Keratinocyte (primary cell): ENCODE measurements at regions not wholly inside any gene's neighbourhood (a gene's known extent, or its start where the extent isn't known, plus 50 kb on each side); places are given as distances from the start of the nearest gene placed in this dataset.

Experiments
- DNase-seq: peaks from one replicate; pipeline ENCODE4 v3.0.0-alpha.2; 2011; ENCODE audit warnings: low read depth, missing footprints, low spot score
- FAIRE-seq: peaks from 2 replicates; lab custom pipeline; 2011; peaks lifted over from hg19 to GRCh38; lab: Jason Lieb, UNC
- H2AFZ ChIP-seq: 2 replicates; pipeline ENCODE4 v1.6.0; 2012; ENCODE audit warnings: low read length, control low read depth, inconsistent platforms; ENCODE audit not compliant: control insufficient read depth
- H3K27ac ChIP-seq: 2 replicates; pipeline ENCODE4 v1.5.1; 2011; ENCODE audit warnings: low read length; ENCODE audit not compliant: control insufficient read depth, insufficient read depth
- H3K27me3 ChIP-seq: 3 replicates; pipeline ENCODE4 v1.6.0; 2011; ENCODE audit warnings: low read length; ENCODE audit not compliant: control insufficient read depth, insufficient read depth; ENCODE audit errors: extremely low read depth
- H3K36me3 ChIP-seq, 2 experiments: 2 replicates in 1 of 2; 3 replicates in 1 of 2; pipeline ENCODE4 v1.5.1; 2011; ENCODE audit warnings: low read length in 2 of 2, mild to moderate bottlenecking in 1 of 2; ENCODE audit not compliant: control insufficient read depth in 2 of 2, insufficient read depth in 2 of 2; ENCODE audit errors: extremely low read depth in 1 of 2
- H3K4me1 ChIP-seq: 3 replicates; pipeline ENCODE4 v1.5.1; 2011; ENCODE audit warnings: low read length; ENCODE audit not compliant: control insufficient read depth, insufficient read depth; ENCODE audit errors: extremely low read depth
- H3K4me2 ChIP-seq: 3 replicates; pipeline ENCODE4 v1.6.0; 2011; ENCODE audit warnings: low read depth, low read length; ENCODE audit not compliant: control insufficient read depth, insufficient read depth; ENCODE audit errors: extremely low read depth
- H3K4me3 ChIP-seq, 3 experiments: fragments of 200-600 bp in 1 of 3; sonication (generic) in 1 of 3; 2 replicates in 2 of 3; 3 replicates in 1 of 3; pipeline ENCODE4 v1.5.1; 2011 to 2016; ENCODE audit warnings: low read length in 3 of 3, mild to moderate bottlenecking in 3 of 3, control low read depth in 2 of 3, inconsistent platforms in 1 of 3, low read depth in 1 of 3, mixed read lengths in 1 of 3, mixed run types in 1 of 3, moderate library complexity in 1 of 3; ENCODE audit not compliant: control insufficient read depth in 2 of 3, insufficient read depth in 2 of 3; ENCODE audit errors: extremely low read depth in 1 of 3
- H3K79me2 ChIP-seq: 2 replicates; pipeline ENCODE4 v1.6.0; 2012; ENCODE audit warnings: low read length; ENCODE audit not compliant: control insufficient read depth, insufficient read depth
- H3K9ac ChIP-seq: 3 replicates; pipeline ENCODE4 v1.6.0; 2011; ENCODE audit warnings: low read length; ENCODE audit not compliant: control insufficient read depth, insufficient read depth; ENCODE audit errors: extremely low read depth
- H3K9me1 ChIP-seq: 3 replicates; pipeline ENCODE4 v1.6.0; 2011; ENCODE audit warnings: low read length; ENCODE audit not compliant: control insufficient read depth, insufficient read depth; ENCODE audit errors: extremely low read depth
- H3K9me3 ChIP-seq: 2 replicates; pipeline ENCODE4 v1.5.1; 2012; ENCODE audit warnings: low read depth, low read length; ENCODE audit not compliant: control insufficient read depth
- H4K20me1 ChIP-seq: 3 replicates; pipeline ENCODE4 v1.6.0; 2011; ENCODE audit warnings: low read length; ENCODE audit not compliant: control insufficient read depth, insufficient read depth; ENCODE audit errors: extremely low read depth
- CTCF ChIP-seq, 3 experiments: IDR thresholded peaks in 1 of 3; conservative IDR thresholded peaks in 1 of 3; optimal IDR thresholded peaks in 1 of 3; 2 replicates in 2 of 3; 3 replicates in 1 of 3; pipeline versions ENCODE3 to v1.5.1; 2011; ENCODE audit warnings: low read length in 3 of 3, mild to moderate bottlenecking in 3 of 3, moderate library complexity in 2 of 3, control low read depth in 1 of 3, inconsistent platforms in 1 of 3; ENCODE audit not compliant: insufficient read depth in 2 of 3; ENCODE audit errors: extremely low read depth in 1 of 3
- EZH2 ChIP-seq: IDR thresholded peaks from one replicate; pipeline ENCODE4 v1.6.1; 2012; ENCODE audit warnings: inconsistent platforms, mild to moderate bottlenecking, low read length, moderate library complexity
- dilution Hi-C: fragments of 300-500 bp; cut with MboI; formaldehyde crosslinking; loops from one replicate; pipeline ENCODE4 v1.7.0; 2020; ENCODE audit warnings: low sequenced_read_pairs; ENCODE audit not compliant: extremely low pct_ligation_motif_present

GRCh38 chrX:93428497-93428896 is 244.9 kb downstream of the NAP1L3 start:
- dilution Hi-C loops: no loop called here
- Histone ChIP-seq H3K9me3 (no peaks in the 10 kb centered on the region), H3K4me3 (no peak overlapping the region), H3K9me1 (no peaks in the 10 kb centered on the region), H3K36me3 (no peaks in the 10 kb centered on the region), H3K79me2 (no peaks in the 10 kb centered on the region), H3K4me1 (no peaks in the 10 kb centered on the region), H3K4me2 (no peak overlapping the region), H3K27ac (no peak overlapping the region), H2AFZ (no peak overlapping the region), H3K9ac (no peak overlapping the region), H3K27me3 (no peaks in the 10 kb centered on the region), H4K20me1 (no peaks in the 10 kb centered on the region)
- TF ChIP-seq CTCF (optimal IDR thresholded peaks at IDR 0.05 in 1 of 3, IDR thresholded peaks at IDR 0.05 in 1 of 3, conservative IDR thresholded peaks at IDR 0.05 in 1 of 3; ENCODE audit: extremely low read depth in 1 of 3, insufficient read depth in 2 of 3, low read length in 3 of 3) (no peak), EZH2 (no peak)
- FAIRE-seq (no peak), DNase-seq (no peak)

GRCh38 chrX:93422693-93423092 is 250.7 kb downstream of the NAP1L3 start:
- H4K20me1 ChIP-seq: no peaks in the 10 kb centered on the region
- H3K79me2 ChIP-seq: no peaks in the 10 kb centered on the region
- H3K36me3 ChIP-seq: no peaks in the 10 kb centered on the region
- TF ChIP-seq CTCF (optimal IDR thresholded peaks at IDR 0.05 in 1 of 3, IDR thresholded peaks at IDR 0.05 in 1 of 3, conservative IDR thresholded peaks at IDR 0.05 in 1 of 3; ENCODE audit: extremely low read depth in 1 of 3, insufficient read depth in 2 of 3, low read length in 3 of 3): peak; percentile 64
- TF ChIP-seq EZH2: no peak
- no peak overlapping the region for H3K27ac ChIP-seq
- H3K4me2 ChIP-seq: no peak overlapping the region
- no peaks in the 10 kb centered on the region for H3K9me3 ChIP-seq
- dilution Hi-C loops: no loop called here
- no peak overlapping the region for H3K4me3 ChIP-seq
- no peaks in the 10 kb centered on the region for H3K27me3 ChIP-seq
- no peak overlapping the region for H3K9ac ChIP-seq
- no peak for FAIRE-seq
- H2AFZ ChIP-seq: no peak overlapping the region
- no peak for DNase-seq
- H3K9me1 ChIP-seq: no peaks in the 10 kb centered on the region
- H3K4me1 ChIP-seq: no peaks in the 10 kb centered on the region
